ENCODE measurements at regions not wholly inside any gene's neighbourhood (a gene's known extent, or its start where the extent isn't known, plus 50 kb on each side); places are given as distances from the start of the nearest gene placed in this dataset.

- no peaks in the 10 kb centered on the region for H3K4me1 ChIP-seq
- TF ChIP-seq CTCF (IDR thresholded peaks at IDR 0.05) (no peak), POLR2A (IDR thresholded peaks at IDR 0.05) (no peak)
- H3K27ac ChIP-seq, result no peak overlapping the region
- peaks cover 0 to 6% (median 0%) of the 10 kb centered on the region in 12 donors for H3K9me3 ChIP-seq
- intact Hi-C loops (cut with DNase I), result no loop called here
- H3K36me3 ChIP-seq, result no peaks in the 10 kb centered on the region
- no peaks in the 10 kb centered on the region for H3K27me3 ChIP-seq
- 69 to 79% (median 73%) methylated on average over 11 of the region's 11 CpGs for WGBS, 4 donors
- DNase-seq, result no peak
- no peak for ATAC-seq
- H3K4me3 ChIP-seq, result no peak overlapping the region
Observed at GRCh38 chr7:94258418-94259300, 136.0 kb upstream of the COL1A2 start.

DNA sequence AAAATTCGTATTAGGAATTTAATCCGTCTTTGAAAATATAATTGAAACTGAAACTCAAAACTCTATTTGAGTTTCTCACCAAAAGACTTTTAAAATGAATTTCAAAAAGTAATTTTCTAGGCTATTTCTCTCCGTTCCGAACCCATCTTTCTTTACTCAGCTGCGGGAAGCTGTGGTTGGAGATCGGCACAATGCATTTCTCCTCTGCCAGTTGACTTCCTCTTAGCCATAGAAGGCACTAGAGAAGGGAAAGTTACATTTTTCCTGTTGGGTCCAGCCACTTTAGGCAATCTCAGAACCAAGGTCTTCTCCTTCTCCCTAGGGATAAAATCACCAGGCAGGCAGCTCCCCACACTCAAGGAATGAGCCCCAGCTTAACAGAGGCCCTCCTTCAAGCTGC lies 133.6 kb upstream of the COL1A2 start:
- Histone ChIP-seq H3K4me1 (peaks cover 0 to 4% (median 0%) of the 10 kb centered on the region in 12 donors), H3K9me3 (no peaks in the 10 kb centered on the region), H3K36me3 (no peaks in the 10 kb centered on the region), H3K27ac (no peak overlapping the region), H3K27me3 (no peaks in the 10 kb centered on the region), H3K4me3 (no peak overlapping the region)
- TF ChIP-seq POLR2A (IDR thresholded peaks at IDR 0.05) (no peak), CTCF (IDR thresholded peaks at IDR 0.05) (no peak)
- 83 to 90% (median 88%) methylated on average over 6 of the region's 6 CpGs for WGBS, 4 donors
- ATAC-seq (no peak), DNase-seq (no peak)
- intact Hi-C loops (cut with DNase I), result no loop called here

DNA sequence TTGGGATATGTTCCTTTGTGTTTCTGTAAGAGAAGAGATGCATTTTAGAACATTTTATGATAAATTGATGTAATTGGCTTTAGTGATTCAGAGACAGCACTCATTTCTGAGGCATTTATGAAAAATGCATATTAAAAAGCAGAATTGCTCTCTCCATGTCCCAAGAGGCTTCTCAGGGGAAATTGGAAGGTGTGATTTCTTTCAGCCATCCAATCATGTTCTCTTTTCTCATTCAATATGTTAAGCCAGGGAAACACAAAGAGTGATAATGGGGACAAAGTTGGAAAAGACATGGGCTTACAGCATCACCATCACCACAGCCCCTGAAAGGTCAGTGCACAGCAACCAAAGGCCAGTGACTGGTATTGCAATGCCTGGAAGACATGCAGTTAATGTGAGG lies 129.9 kb upstream of the COL1A2 start:
- no peak for ATAC-seq
- Histone ChIP-seq H3K9me3 (no peaks in the 10 kb centered on the region), H3K36me3 (no peaks in the 10 kb centered on the region), H3K27me3 (no peaks in the 10 kb centered on the region), H3K27ac (no peak overlapping the region), H3K4me3 (no peak overlapping the region), H3K4me1 (peaks cover 0 to 5% (median 0%) of the 10 kb centered on the region in 12 donors)
- TF ChIP-seq CTCF (IDR thresholded peaks at IDR 0.05) (no peak), POLR2A (IDR thresholded peaks at IDR 0.05) (no peak)
- intact Hi-C loops (cut with DNase I), result no loop called here
- no peak for DNase-seq

- no peak for DNase-seq
- TF ChIP-seq CTCF (IDR thresholded peaks at IDR 0.05) (no peak), POLR2A (IDR thresholded peaks at IDR 0.05) (no peak)
- intact Hi-C loops (cut with DNase I), result no loop called here
- H3K4me3 ChIP-seq, result no peak overlapping the region
- H3K9me3 ChIP-seq, result no peaks in the 10 kb centered on the region
- H3K36me3 ChIP-seq, result no peaks in the 10 kb centered on the region
- H3K27ac ChIP-seq, result no peak overlapping the region
- WGBS, 4 donors, result 84 to 90% (median 86%) methylated on average over 2 of the region's 2 CpGs
- ATAC-seq, result no peak
- no peaks in the 10 kb centered on the region for H3K27me3 ChIP-seq
- H3K4me1 ChIP-seq, result peaks cover 0 to 5% (median 0%) of the 10 kb centered on the region in 12 donors
Observed at GRCh38 chr7:94265456-94265855, 129.2 kb upstream of the COL1A2 start.
